Liver (tissue), 3 donors: ENCODE measurements at regions not wholly inside any gene's neighbourhood (a gene's known extent, or its start where the extent isn't known, plus 50 kb on each side); places are given as distances from the start of the nearest gene placed in this dataset.

Source experiments
- CTCF ChIP-seq: fragments of 150-350 bp; IDR thresholded peaks from 2 replicates; pipeline ENCODE4 v1.5.1; 2017; ENCODE audit warnings: improper control_type of control experiment, low read depth, low read length; ENCODE audit not compliant: missing input control
- GABPA ChIP-seq, 2 donors: IDR thresholded peaks in 1 of 2; conservative IDR thresholded peaks in 1 of 2; 2 replicates each; pipeline ENCODE4 v1.6.1; 2016; ENCODE audit warnings: antibody characterized with exemption in 2 of 2, mild to moderate bottlenecking in 1 of 2, moderate library complexity in 1 of 2
- JUND ChIP-seq, 2 donors: IDR thresholded peaks; 2 replicates each; pipeline ENCODE4 v1.6.1; 2016; ENCODE audit warnings: antibody characterized with exemption in 2 of 2
- RXRA ChIP-seq, 2 donors: IDR thresholded peaks; 2 replicates each; pipeline ENCODE4 v1.6.1; 2017 to 2018; ENCODE audit warnings: antibody characterized with exemption in 2 of 2, mild to moderate bottlenecking in 1 of 2
- donor health status: healthy.
- donor health status: healthy.

- no peak for TF ChIP-seq GABPA (IDR thresholded peaks at IDR 0.05 in 1 of 2, conservative IDR thresholded peaks at IDR 0.05 in 1 of 2)
- no peak for TF ChIP-seq CTCF
- TF ChIP-seq RXRA (IDR thresholded peaks at IDR 0.05) = no peak
- TF ChIP-seq JUND (IDR thresholded peaks at IDR 0.05) = no peak
Observed at GRCh38 chr3:11737742-11738141, 94.0 kb upstream of the VGLL4 start.
